RWPE2 (cell line): ENCODE measurements at regions not wholly inside any gene's neighbourhood (a gene's known extent, or its start where the extent isn't known, plus 50 kb on each side); places are given as distances from the start of the nearest gene placed in this dataset.

Source experiments
- ATAC-seq: fragments of 200-7000 bp; cut with Tn5 transposase; 3 replicates; pipeline ENCODE4 v1.9.1; 2021; ENCODE audit warnings: low read depth
- DNase-seq: peaks from one replicate; pipeline ENCODE4 v3.0.0-alpha.2; 2020; ENCODE audit warnings: low spot score
- H3K27ac ChIP-seq: fragments of 450-650 bp; 2 replicates; pipeline ENCODE4 v1.5.1; 2017; ENCODE audit warnings: mild to moderate bottlenecking; ENCODE audit not compliant: poor library complexity, severe bottlenecking
- H3K27me3 ChIP-seq: fragments of 250-450 bp; sonication (Bioruptor Pico); 2 replicates; pipeline ENCODE4 v1.5.1; 2021; ENCODE audit warnings: mild to moderate bottlenecking, moderate library complexity; ENCODE audit not compliant: insufficient read depth, poor library complexity, severe bottlenecking
- H3K36me3 ChIP-seq: fragments of 250-450 bp; sonication (Bioruptor Pico); 2 replicates; pipeline ENCODE4 v1.5.1; 2020; ENCODE audit warnings: low read depth, mild to moderate bottlenecking, moderate library complexity
- H3K4me1 ChIP-seq: fragments of 250-450 bp; sonication (Bioruptor Pico); 2 replicates; pipeline ENCODE4 v1.5.1; 2021; ENCODE audit warnings: mild to moderate bottlenecking, moderate library complexity; ENCODE audit not compliant: insufficient read depth, poor library complexity, severe bottlenecking
- H3K4me3 ChIP-seq: fragments of 250-450 bp; sonication (Bioruptor Pico); 2 replicates; pipeline ENCODE4 v1.5.1; 2021; ENCODE audit warnings: mild to moderate bottlenecking, moderate library complexity; ENCODE audit not compliant: severe bottlenecking
- H3K9me3 ChIP-seq: fragments of 250-450 bp; sonication (Bioruptor Pico); 2 replicates; pipeline ENCODE4 v1.5.1; 2021; ENCODE audit warnings: mild to moderate bottlenecking, moderate library complexity; ENCODE audit not compliant: severe bottlenecking
- TF ChIP-seq, protein P1 (sequence below): fragments of 450-650 bp; IDR thresholded peaks from one replicate; pipeline ENCODE4 v1.5.1; 2017; ENCODE audit warnings: mild to moderate bottlenecking, moderate library complexity; ENCODE audit not compliant: poor library complexity, severe bottlenecking

DNA sequence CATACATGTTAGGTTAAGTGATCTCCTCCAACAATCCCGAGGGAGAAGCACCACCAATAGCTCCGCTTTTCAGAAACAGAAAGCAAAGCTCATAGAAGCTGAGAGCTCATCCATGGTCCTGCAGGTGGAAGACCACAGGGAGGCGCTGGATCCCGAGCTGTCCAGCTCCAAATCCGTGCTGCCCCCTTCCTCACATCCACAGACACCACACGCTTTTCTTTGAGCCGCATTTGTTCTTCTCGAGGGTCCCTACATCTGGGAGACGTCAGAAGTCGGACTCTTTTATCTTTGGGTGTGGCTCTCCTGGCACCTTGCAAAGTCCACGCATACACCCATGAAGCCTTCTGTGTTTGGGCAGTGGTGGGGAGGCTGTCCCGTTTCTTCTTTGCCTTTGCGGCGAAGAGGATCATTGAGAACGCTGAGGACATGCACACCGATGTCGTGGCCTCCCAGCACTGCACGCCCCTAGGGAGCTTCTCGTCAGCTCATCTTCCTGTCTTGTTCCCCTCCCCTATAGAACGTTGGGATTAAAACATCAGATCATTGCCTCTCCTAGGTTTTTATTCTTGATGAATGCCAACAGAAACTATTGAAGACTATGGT is 184.8 kb downstream of the TEX29 start:
- Histone ChIP-seq H3K9me3 (no peaks in the 10 kb centered on the region), H3K27me3 (no peaks in the 10 kb centered on the region), H3K4me3 (no peak overlapping the region), H3K36me3 (no peaks in the 10 kb centered on the region), H3K27ac (no peak overlapping the region), H3K4me1 (no peaks in the 10 kb centered on the region)
- ATAC-seq (no peak), DNase-seq (no peak)
- TF ChIP-seq, protein P1, sequence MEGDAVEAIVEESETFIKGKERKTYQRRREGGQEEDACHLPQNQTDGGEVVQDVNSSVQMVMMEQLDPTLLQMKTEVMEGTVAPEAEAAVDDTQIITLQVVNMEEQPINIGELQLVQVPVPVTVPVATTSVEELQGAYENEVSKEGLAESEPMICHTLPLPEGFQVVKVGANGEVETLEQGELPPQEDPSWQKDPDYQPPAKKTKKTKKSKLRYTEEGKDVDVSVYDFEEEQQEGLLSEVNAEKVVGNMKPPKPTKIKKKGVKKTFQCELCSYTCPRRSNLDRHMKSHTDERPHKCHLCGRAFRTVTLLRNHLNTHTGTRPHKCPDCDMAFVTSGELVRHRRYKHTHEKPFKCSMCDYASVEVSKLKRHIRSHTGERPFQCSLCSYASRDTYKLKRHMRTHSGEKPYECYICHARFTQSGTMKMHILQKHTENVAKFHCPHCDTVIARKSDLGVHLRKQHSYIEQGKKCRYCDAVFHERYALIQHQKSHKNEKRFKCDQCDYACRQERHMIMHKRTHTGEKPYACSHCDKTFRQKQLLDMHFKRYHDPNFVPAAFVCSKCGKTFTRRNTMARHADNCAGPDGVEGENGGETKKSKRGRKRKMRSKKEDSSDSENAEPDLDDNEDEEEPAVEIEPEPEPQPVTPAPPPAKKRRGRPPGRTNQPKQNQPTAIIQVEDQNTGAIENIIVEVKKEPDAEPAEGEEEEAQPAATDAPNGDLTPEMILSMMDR: no peak

DNA sequence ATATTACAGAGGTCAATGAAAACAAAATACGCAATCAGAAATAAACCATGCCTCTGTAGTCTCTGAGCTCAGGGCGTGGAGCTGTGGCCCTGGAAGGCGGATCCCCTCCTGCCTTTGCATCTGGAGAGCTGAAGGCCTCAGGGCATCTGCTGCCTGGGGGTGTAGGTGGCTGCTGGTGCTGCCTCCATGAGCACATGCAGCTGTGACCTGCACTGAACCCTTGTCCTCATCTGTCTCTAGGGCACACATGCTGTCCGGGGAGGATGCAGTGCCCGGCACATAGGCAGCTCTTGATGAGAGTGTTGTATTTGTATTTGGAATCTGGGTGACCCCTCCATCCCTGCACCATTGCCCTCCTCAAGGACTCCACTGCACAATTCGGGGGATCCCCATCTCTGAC is 185.7 kb downstream of the TEX29 start:
- Histone ChIP-seq H3K27me3 (no peaks in the 10 kb centered on the region), H3K27ac (no peak overlapping the region), H3K4me1 (no peaks in the 10 kb centered on the region), H3K9me3 (no peaks in the 10 kb centered on the region), H3K4me3 (no peak overlapping the region), H3K36me3 (no peaks in the 10 kb centered on the region)
- ATAC-seq: no peak
- DNase-seq: no peak
- TF ChIP-seq, protein P1: no peak

DNA sequence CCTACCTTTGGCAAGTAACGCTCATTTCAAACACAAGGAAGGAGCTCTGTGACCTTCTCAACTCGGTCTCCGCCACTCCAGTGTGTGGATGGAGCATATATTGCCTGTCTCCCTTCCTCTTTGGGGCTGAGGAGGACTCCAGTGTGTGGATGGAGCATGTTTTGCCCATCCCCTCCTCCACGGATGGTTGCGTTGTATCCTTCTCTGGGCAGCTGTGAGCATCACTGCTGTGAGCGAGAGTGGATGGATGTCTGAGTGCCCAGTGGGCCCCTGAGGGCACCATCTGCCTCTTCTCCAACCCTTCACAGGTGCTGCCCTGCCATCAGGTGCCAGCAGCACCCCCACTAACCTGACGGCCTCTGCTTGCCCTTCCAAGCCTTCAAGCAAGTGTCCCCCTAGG is 186.2 kb downstream of the TEX29 start:
- DNase-seq (peak; percentile 18), ATAC-seq (no peak)
- Histone ChIP-seq H3K9me3 (no peaks in the 10 kb centered on the region), H3K4me3 (no peak overlapping the region), H3K27me3 (no peaks in the 10 kb centered on the region), H3K4me1 (no peaks in the 10 kb centered on the region), H3K36me3 (no peaks in the 10 kb centered on the region), H3K27ac (no peak overlapping the region)
- TF ChIP-seq, protein P1: no peak

DNA sequence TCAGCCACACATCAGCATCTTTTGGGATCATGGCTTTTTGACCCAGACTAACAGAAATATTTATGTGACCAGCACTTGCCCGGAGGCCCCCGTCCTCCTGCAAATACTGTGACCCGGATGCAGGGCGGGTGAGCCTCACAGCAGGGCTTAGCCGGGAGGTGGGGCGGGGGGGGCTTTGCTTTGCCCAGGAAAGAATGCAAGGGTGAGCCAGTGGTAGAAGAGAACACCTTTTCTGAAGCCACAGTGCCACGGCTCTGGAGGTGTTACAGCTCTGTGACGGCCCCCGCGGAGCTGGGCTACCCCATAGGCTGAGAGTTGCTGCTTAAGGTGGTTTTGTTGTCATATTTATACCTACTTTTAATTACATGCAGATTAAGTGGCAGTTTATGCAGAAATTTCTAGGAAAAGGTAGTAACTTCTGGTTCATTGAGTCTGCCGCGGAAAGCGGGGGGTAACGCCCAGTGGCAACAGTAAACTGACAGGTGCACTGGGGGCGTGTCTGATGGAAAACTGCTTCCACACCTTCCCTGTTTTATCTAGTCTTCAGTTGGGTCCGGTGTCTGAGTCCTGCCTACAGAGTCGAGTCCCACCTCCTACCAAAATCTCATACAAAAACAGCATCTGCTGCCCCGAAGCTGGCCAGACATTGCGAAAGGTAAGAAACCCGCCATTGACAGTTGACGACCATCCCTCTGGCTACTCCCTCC is 187.9 kb downstream of the TEX29 start:
- H3K27me3 ChIP-seq: no peaks in the 10 kb centered on the region
- no peaks in the 10 kb centered on the region for H3K4me1 ChIP-seq
- DNase-seq (peak; percentile 25), ATAC-seq (no peak)
- H3K4me3 ChIP-seq: no peak overlapping the region
- no peaks in the 10 kb centered on the region for H3K9me3 ChIP-seq
- TF ChIP-seq, protein P1: no peak
- H3K27ac ChIP-seq: no peak overlapping the region
- no peaks in the 10 kb centered on the region for H3K36me3 ChIP-seq

DNA sequence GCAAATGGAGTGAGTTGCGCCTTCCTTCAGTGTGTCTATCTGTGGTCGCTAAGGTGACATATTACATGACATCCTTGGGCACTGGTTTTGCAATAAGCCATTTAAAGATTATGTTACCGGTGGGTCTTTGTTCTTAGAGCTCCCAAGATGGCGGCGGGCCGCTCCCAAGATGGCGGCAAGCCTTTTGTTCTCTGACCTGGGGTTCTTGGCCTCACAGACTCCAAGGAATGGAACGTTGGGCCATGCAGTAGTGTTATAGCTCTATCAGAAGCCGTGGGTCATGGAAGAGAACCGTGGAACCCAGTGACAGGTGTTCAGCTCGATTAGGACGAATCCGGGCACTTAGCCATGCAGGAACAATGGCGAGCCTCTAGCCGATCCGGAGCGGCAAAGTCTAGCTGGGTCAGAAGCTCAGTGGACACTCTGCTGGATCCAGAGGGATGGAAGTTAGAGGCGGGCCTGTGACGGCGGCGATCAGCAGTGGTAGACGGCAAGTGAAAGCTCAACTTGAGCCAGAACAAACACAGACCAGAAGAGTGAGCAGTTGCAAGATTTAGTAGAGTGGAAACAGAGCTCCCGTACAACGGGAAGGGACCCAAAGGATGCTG is 188.6 kb downstream of the TEX29 start:
- no peak for ATAC-seq
- Histone ChIP-seq H3K27me3 (no peaks in the 10 kb centered on the region), H3K4me1 (no peaks in the 10 kb centered on the region), H3K4me3 (no peak overlapping the region), H3K36me3 (no peaks in the 10 kb centered on the region), H3K9me3 (no peaks in the 10 kb centered on the region), H3K27ac (no peak overlapping the region)
- DNase-seq: peak; percentile 25
- TF ChIP-seq, protein P1: no peak
